GM18499 (cell line): ENCODE measurements at regions not wholly inside any gene's neighbourhood (a gene's known extent, or its start where the extent isn't known, plus 50 kb on each side); places are given as distances from the start of the nearest gene placed in this dataset.

Source experiments
- ATAC-seq: cut with Tn5 transposase; IDR thresholded peaks from one replicate; pipeline ENCODE4 v1.9.1; 2021; ENCODE audit warnings: moderate number of reproducible peaks; ENCODE audit not compliant: insufficient read depth, unreplicated experiment

DNA sequence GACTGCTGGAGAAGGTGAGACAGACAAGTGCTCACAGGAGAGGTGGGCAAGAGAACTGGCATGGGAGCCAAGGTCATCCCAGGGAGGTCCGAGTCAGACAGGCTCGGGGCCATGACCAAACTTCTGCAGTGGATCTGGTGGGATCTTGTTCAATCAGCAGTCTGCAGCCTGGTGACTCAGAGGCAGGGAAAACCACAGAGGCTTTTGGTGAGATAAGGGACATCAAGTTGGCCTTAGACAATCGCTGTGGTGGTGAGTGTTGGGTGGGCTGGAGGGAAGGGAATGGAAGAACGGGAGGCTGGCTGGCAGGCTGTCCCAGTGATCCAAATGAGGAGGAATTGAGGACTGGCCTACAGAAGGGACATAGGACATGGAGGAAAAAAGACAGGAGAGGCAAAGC lies 123.8 kb downstream of the TMEM174 start:
- no peak for ATAC-seq

DNA sequence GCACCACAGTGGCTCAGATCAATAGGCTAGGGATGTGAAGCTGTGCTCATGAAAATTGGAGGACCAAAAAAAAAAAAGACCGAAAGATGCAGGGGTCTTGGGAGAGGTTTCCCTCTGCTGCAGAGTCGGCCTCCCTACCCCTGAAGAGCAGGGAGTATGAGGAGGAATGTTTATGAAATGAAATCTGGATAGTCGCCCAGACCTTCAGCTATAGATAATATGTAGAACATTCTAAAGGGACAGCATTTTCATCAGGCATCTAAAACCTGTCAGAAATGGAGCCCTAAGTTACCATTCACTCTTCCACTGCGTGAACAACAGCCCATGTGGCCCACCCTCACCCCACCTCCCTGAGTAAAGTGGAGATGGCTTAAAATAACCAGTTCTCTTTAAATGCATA lies 122.9 kb downstream of the TMEM174 start:
- no peak for ATAC-seq

DNA sequence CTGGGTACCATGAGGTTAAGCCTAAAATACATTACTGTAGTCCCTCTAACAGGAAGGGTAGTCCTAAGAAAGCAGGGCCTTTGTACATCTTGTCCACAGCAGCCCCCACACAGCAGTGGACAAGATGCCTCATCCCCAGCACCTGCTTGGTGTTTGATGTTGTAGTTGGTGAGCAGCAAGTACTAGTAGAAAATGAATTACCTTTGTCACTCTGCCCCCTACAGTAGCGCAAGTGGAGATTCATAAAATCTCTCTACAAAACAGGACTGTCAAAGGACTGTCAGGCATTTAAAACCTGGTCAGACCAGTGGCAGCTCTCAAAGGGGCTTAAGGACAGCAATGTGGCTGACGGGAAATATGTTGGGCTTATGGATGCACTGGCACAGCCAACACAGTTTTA lies 122.5 kb downstream of the TMEM174 start:
- ATAC-seq = no peak

DNA sequence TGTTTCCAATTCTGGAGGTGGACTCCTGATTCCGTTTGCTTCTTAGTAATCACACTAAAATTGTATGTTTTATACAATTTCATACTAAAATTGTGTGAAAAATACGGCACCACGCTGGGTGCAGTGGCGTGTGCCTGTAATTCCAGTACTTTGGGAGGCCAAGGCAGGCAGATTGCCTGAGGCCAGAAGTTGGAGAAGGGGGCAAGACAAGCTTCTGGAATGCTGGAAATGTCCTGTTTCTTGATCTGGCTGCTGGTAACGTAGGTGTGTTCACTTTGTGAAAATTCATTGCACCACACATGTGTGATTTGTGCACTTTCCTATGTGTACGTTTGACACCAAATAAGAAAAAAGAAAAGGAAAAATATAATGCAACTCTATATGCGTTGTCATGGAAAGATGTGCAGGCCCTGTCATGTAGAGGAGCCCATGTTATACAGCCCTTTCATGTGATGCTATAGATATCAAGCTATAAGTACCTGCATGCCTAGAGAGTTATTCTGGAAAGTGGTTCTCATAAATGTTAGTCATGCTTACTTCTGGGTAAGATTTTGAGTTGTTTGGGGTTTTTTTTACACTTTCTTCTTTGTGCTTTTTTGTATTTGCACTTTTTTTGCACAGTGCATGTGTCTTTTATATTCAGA lies 119.9 kb downstream of the TMEM174 start:
- no peak for ATAC-seq

DNA sequence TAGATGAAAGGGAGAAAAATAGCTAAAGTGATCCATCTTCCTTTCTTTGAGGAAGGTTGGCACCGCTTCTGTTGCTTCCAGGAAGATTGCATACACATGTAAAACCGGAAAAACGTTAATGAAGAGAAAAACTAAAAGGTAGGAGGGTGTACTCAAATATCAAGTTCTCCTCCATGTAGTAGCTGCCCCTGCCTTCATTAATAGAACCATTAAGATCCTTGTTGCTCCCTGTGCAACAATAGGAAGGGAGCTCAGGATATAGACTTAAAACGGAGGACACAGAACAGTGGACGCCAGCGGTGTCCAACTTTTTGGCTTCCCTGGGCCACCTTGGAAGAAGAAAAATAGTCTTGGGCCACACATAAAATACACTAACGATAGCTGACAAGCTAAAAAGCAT lies 118.9 kb downstream of the TMEM174 start:
- no peak for ATAC-seq

DNA sequence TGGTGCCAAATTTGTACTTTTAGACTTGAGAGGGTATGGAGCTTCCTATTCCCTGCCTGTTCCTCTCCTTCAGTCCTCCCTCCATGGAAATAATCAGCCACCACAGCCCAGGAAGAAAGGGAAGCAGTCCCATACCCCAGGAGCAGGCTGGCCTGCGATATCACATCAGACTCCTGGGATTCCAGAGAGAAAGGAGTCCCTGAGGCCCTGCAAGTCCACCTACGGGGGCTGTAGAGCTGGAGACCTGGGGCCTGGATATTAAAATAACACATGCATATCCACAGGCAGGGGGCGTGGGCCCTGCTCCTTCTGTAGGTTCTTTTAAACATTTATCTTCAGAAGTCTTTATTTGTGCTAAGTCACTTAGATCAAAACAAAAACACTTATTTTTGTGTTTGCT lies 117.2 kb downstream of the TMEM174 start:
- no peak for ATAC-seq

DNA sequence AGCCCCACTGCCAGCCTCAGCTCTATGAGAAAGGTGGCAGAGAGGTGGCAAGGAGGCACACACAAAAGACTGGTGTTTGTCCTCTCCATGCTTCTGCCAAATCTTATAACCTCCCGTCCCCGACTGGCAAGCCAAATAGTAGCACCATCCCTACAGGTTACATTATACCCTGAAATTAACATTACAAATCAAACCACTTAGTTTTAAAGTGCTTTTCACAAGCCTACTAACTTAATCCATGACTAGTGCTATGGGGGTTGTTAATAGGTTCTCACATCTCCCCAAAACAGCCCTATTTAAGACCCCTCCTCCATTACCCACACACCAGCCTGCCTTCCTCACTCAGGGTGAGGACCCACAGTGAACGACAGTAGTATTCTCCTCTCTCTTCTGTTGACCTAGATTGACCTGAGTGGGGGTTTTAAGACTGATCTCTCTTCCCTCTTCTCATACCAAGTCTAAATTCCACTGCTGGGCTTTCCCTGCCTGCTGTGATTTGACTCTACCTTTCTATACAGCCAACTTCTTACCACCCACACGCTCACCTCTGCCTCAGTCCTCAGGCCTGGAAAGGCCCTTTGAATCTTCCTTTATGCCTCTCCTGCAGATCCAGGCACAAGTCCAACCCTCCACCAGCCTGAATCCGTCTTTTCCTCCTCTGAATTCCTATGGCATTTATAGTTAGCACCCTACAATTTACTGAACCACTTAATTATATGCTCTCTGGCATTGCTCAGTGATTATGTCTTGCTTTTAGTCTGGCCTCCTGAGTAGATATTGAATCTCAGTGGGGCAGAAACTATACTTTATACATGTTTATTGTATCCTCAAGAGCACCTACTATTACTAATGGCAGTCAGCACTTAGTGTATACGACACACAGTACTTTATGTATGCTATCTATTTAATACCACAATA lies 116.1 kb downstream of the TMEM174 start:
- no peak for ATAC-seq

DNA sequence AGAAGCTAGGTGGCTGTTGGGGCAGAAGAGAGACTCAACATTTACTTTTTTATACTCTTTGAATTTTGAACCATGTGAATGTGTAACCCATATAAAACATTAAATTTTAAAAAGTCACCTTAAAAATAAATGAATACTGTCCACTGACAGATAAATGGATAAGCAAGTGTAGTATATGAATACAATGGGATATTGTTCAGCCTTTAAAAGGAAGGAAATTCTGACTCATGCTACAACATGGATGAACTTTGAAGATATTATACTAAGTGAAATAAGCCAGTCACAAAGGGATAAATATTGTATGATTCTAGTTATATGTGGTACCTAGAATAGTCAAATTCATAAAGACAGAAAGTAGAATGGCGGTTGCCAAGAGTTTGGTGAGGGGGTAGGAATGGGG lies 113.9 kb downstream of the TMEM174 start:
- ATAC-seq = no peak

DNA sequence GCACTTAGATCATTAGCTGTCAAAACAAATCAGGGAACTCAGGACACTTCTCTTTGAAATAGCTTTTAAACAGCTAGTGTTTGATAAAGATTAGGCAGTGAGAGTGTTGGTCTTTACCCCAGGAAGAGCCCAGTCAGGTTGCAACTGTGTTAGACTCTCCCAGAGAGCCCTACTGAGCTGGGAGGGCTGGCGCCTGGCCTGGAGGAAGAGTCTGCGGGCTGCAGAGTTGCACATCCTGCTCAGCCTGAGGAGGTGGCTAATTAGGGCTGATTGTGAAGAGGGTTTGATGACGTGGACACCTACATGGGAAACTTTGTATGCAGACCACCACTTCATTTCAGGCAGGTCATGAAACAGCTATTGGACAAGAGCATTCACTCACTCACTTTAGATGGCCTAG lies 112.0 kb downstream of the TMEM174 start:
- no peak for ATAC-seq

DNA sequence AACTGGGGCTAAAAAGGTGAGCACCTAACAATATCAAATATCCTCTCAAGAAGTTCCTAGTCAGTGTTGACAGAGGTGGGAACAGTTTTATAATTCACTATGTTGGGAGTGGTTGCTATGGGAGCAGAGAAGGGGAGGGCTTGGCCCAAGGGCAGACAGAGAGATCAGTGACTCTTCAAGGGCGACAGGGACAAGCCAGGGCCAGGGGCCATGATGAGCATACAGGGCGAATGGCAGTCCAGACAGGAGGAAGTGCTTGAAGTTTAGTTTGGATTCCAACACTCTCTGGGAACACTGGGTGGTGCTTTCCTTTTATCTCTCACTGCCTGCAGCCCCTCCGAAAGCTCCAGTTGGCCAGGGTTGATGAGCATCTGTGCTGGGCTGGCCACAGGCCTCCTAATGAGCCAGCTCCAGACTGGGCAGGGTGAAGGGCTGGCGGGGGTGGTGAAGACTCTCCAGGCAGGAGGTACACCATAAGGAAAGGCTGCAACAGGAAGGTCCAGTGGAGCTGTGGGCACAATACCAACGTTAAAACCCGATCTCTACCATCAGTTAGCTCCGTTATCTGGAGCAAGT lies 111.3 kb downstream of the TMEM174 start:
- no peak for ATAC-seq

DNA sequence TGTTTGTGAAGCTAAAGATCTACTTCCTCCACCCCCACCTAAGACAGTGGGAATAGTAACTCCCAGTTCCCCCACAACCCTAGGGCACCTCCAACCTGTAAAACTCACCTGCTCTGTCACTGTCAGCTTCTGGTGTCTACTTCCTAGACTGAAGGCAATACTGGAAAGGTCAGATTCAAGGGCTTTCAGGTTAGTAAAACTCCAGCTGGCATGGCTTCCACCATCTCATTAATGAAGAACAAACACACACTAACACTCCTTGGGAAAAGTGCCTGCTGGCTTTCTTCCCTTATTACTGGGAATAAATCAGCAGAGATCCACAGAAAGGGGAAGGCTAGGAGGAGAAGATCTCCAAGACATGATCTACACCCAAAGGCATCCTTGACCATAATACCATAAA lies 109.9 kb downstream of the TMEM174 start:
- no peak for ATAC-seq

DNA sequence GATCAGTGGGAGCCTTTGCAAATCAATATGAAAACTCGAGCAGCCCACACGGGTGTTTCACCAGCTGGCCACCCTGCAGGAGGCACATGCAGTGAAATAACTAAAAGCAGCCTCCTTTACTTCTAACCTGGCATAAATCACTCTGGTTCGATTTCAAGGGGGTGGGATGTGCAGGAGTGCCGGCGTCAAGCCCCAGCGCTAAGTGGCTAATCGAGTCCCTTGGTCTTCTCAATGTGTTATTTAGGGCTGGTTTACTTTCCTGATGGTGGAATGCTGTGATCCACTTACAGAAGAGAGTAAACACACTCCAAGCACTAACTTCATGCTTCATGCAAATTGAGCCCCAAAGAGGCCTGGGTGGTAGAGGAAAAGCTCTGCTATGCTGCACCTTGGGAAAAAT lies 109.4 kb downstream of the TMEM174 start:
- no peak for ATAC-seq

DNA sequence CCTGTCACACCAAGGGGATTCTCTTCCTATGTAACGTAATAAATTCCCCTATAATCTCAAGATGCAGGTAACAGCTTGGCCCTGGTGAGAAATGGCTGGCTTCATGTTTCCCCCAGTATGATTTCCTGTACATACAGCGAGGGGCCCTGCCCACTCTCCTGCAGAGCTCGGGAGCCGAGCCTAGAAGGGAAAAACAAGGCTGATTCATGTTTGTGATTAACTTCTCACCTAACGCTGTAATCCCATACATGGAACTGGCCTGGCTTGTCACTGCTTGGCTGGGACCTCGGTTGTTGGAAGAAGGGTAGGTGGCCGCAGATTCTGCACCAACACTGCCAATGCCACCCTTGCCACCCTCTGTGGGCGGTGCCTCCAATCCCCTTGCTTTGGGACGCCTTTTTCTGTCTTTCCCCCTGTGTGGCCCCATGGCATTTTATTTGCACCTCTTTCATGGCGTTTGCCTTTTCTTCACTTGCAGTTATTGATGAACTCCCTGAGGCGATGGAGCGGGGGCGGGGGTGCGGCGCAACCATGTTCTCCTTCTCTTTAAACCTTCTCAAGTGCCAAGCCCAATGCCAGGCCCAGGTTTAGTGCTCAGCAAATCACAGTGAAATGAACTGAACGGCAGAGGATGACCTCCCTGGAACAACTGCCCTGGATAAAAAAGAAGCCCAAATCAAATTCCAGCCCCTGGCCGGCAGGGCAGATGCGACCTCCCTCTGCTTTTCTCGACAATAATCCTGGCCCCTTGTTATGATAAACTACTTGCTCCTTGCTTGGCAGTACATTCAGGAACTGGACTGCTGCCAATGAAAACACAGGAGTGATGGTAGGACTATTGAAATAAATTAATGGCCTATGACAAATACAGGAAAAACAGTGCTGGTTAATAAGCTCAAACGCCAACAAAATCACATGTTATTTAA lies 108.1 kb downstream of the TMEM174 start:
- ATAC-seq = no peak

DNA sequence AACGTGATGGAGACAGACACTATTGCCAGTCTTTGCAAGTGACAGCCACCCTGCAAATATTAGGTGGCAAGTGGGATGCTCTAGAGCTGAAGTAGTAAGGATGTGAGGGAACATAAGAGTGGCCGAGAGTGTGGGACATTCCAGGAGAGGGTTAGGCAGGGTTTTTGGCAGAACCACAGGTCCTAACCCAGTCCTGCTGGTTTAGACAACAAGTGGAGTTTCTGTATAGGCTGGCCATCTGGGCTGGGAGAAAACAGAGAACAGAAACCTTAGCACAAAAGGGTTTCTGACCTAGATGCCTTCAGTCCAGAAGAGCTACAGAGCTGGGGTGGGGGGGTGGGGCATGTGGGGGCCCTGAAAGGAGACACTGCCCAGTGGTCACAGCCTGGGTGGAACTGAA lies 107.4 kb downstream of the TMEM174 start:
- no peak for ATAC-seq

DNA sequence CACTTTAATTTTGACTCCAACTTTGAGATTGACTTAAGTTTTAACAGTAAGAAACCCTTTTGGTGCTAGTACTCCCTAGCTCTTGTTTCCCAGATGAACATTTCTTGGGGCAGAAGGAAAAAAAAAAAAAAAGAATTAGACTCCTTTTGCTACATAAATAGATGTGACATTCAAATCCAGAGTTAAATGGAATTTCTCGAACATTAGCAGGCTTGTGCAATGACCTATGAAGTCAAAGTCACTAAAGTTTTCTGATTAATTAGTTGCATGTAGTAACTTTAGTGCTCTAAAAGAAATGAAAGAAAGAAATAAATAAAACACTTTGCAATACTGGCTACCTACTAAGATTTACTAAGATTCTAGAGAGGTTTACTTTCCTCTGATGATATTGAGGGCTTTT lies 106.8 kb downstream of the TMEM174 start:
- no peak for ATAC-seq

DNA sequence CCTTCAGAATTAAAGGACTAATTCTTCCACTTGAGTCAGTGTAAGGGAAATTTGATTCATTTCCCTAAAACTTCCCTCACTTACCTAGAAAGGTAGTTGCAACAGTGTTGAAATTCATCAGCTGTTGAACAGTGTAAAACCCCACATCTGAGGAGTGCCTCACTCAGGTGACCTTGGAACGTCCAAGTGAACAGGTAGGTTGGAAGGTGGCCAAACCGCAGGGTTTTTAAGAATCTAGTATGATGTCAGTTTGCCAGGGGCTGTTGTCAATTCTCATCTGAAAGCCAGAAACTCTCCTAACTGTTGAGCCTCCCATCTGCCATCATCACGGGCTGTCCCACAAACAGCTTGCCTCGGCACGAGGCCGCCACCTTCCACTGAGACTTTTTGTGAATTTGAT lies 105.7 kb downstream of the TMEM174 start:
- ATAC-seq = no peak

DNA sequence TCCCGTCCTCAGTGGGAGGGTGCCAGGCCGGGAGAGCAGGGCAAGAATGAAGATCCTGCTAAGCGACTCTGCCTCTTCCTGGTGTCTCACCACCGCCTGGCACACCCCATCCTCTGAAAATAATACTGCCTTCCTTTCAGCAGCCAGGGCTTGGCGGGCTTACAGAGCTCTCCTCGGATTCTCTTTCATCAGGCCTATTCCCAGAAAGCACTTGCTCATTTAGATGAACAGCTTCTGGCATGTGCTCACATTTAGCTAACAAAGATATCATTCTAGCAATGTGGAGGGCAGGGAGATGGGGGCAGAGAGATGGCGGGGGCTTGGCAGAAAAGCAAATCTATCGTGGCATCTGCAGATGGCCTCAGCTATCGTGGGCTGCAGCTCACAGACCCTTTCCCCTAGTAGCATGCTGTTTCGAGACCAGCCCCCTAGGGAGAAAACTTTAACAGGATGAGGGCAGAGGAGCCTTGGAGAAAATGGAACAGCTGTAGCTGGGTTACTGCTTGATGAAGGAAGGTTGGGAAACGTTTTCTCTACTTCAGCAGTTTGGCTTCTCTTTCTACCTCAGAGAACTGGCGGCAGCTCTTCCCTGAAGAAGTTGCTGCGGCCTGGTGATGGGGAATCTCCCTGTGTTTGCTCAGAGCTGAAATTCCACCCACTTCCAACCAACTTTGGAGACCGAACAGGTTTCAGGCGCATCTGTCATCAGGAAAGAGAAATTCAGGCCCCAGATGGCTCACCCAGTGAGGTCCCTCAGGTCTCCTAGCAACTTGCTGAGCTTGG lies 102.1 kb downstream of the TMEM174 start:
- ATAC-seq = no peak

DNA sequence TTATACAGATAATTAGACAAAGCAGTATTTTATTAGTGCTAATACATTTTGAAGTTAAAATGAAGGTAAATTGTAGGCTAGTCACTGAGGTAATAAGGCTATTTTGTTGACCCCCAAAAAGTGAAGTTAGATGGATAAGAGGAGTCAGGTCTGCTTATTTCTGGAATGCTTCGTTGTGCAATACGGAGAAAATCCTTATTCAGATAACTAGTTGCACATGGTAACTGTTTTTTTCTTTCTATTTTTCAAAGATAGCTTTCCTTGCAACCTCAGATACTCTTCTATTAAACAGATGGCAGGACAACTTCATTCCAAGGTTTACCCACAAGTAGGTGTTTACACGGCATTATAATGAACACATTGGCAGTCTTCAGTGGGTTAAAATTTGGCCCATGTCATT lies 101.1 kb downstream of the TMEM174 start:
- no peak for ATAC-seq

DNA sequence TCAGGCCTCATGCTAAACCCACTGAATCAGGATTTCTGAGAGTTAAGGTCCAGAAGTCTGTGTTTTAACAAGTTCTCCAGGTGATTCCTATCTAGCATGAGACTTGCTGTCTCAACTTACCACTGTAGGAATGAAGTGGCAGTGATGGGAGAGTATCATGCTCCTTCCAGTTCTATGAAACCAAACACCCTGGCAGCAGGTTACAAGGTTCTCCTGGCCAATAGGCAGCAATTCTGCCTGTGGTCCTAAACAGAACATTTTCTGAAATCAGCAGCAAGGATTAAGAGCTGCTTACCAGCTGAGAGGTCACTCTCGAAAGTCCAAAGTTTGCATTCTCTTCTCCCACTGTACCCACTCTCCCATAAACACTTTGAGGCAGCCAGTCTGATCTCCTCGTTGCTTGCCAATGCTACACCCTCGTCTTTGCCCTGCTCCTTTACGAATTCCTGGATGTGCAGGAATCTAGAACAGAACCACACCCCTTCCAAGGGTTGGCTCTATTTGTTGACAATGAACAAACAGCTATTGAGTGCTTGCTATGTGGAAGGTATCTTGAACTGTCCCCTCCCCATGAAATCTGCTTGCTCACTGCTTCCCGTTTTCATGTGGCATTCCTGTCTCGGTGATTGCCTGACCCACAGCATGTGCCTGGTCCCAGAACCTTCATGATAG lies 100.5 kb downstream of the TMEM174 start:
- ATAC-seq = no peak
